H1 (cell line): ENCODE measurements at regions not wholly inside any gene's neighbourhood (a gene's known extent, or its start where the extent isn't known, plus 50 kb on each side); places are given as distances from the start of the nearest gene placed in this dataset.

ENCODE experiments used
- CTCF ChIA-PET: fragments of 300-600 bp; sonication (Branson Sonifier 250); formaldehyde crosslinking; loops from one replicate; lab custom pipeline; 2021; ENCODE audit not compliant: partially characterized antibody; lab: Charles Lee
- POLR2A ChIA-PET: fragments of 300-600 bp; sonication (Branson Sonifier 250); formaldehyde crosslinking; loops from one replicate; lab custom pipeline; 2021; ENCODE audit warnings: inconsistent platforms; ENCODE audit not compliant: partially characterized antibody; lab: Charles Lee
- DNase-seq, 2 experiments: peaks; one replicate each; pipeline versions ENCODE4 v3.0.0 to v3.0.0-alpha.2; 2010 to 2022; ENCODE audit warnings: low spot score in 2 of 2, low read depth in 1 of 2, mixed read lengths in 1 of 2
- FAIRE-seq: peaks from 2 replicates; lab custom pipeline; 2011; peaks lifted over from hg19 to GRCh38; lab: Jason Lieb, UNC
- H2AFZ ChIP-seq: 2 replicates; pipeline ENCODE4 v1.8.1; 2012; ENCODE audit warnings: low read length, inconsistent platforms
- H2AK5ac ChIP-seq: 2 replicates; pipeline ENCODE4 v1.6.1; 2013; ENCODE audit warnings: low read depth, low read length
- H2BK120ac ChIP-seq: replicated peaks from 2 replicates; pipeline ENCODE3; 2013; ENCODE audit warnings: low read depth, low read length, inconsistent platforms
- H2BK12ac ChIP-seq: 2 replicates; pipeline ENCODE4 v1.6.1; 2013; ENCODE audit warnings: low read depth, low read length
- H2BK15ac ChIP-seq: 2 replicates; pipeline ENCODE4 v1.6.1; 2013; ENCODE audit warnings: low read length
- H2BK20ac ChIP-seq: 2 replicates; pipeline ENCODE4 v1.6.1; 2013; ENCODE audit warnings: low read length
- H2BK5ac ChIP-seq: 2 replicates; pipeline ENCODE4 v1.6.1; 2013; ENCODE audit warnings: low read depth, low read length
- H3K14ac ChIP-seq: 2 replicates; pipeline ENCODE4 v1.6.1; 2013; ENCODE audit warnings: inconsistent platforms; ENCODE audit not compliant: insufficient read length
- H3K18ac ChIP-seq: 2 replicates; pipeline ENCODE4 v1.6.1; 2013; ENCODE audit warnings: low read length; ENCODE audit errors: extremely low read depth
- H3K23ac ChIP-seq: 2 replicates; pipeline ENCODE4 v1.6.1; 2013; ENCODE audit warnings: inconsistent platforms; ENCODE audit not compliant: insufficient read length
- H3K23me2 ChIP-seq: 2 replicates; pipeline ENCODE4 v1.6.1; 2013; ENCODE audit warnings: low read depth, low read length
- H3K27ac ChIP-seq: 2 replicates; pipeline ENCODE4 v1.6.1; 2011; ENCODE audit warnings: low read depth, low read length, inconsistent platforms
- H3K27me3 ChIP-seq, 4 experiments: replicated peaks in 1 of 4; 1 replicate in 1 of 4; 2 replicates in 3 of 4; pipeline versions ENCODE4 v1.6.1 to v1.8.1; 2011 to 2013; ENCODE audit warnings: low read length in 3 of 4, mild to moderate bottlenecking in 3 of 4, inconsistent platforms in 2 of 4, mixed read lengths in 2 of 4, moderate library complexity in 1 of 4; ENCODE audit not compliant: control insufficient read depth in 3 of 4, insufficient read depth in 3 of 4; ENCODE audit errors: extremely low read depth in 1 of 4
- H3K36me3 ChIP-seq, 4 experiments: 2 replicates each; pipeline versions ENCODE4 v1.6.1 to v1.8.1; 2011 to 2013; ENCODE audit warnings: mild to moderate bottlenecking in 4 of 4, low read length in 3 of 4, moderate library complexity in 2 of 4, control low read depth in 1 of 4, inconsistent platforms in 1 of 4; ENCODE audit not compliant: insufficient read depth in 4 of 4, control insufficient read depth in 2 of 4
- H3K4ac ChIP-seq: replicated peaks from 2 replicates; pipeline ENCODE3; 2013; ENCODE audit warnings: low read length, low read depth, mixed read lengths, inconsistent platforms; ENCODE audit not compliant: insufficient read length
- H3K4me1 ChIP-seq, 4 experiments: replicated peaks in 1 of 4; 1 replicate in 1 of 4; 2 replicates in 3 of 4; pipeline versions ENCODE4 v1.6.1 to v1.8.1; 2011 to 2013; ENCODE audit warnings: low read length in 3 of 4, inconsistent platforms in 2 of 4, mixed read lengths in 1 of 4; ENCODE audit not compliant: insufficient read depth in 4 of 4, control insufficient read depth in 3 of 4
- H3K4me2 ChIP-seq, 2 experiments: 2 replicates each; pipeline versions ENCODE4 v1.6.1 to v1.8.1; 2011 to 2013; ENCODE audit warnings: low read depth in 2 of 2, low read length in 2 of 2, control low read depth in 1 of 2, inconsistent platforms in 1 of 2, mild to moderate bottlenecking in 1 of 2; ENCODE audit not compliant: insufficient read depth in 1 of 2
- H3K4me3 ChIP-seq, 4 experiments: fragments of 200-600, 300-600 bp in 1 of 4; sonication (generic), shearing (Covaris generic), sonication (Bioruptor Twin) in 1 of 4; 2 replicates each; pipeline versions ENCODE4 v1.5.1 to v1.8.1; 2011 to 2016; ENCODE audit warnings: low read length in 4 of 4, low read depth in 3 of 4, control low read depth in 2 of 4, inconsistent platforms in 2 of 4, mild to moderate bottlenecking in 2 of 4, mixed read lengths in 1 of 4, moderate library complexity in 1 of 4; ENCODE audit not compliant: insufficient read depth in 2 of 4; ENCODE audit errors: extremely low read depth in 1 of 4
- H3K56ac ChIP-seq: replicated peaks from 2 replicates; pipeline ENCODE3; 2013; ENCODE audit warnings: low read depth, mild to moderate bottlenecking, mixed read lengths, low read length, inconsistent platforms; ENCODE audit not compliant: insufficient read length
- H3K79me1 ChIP-seq: 2 replicates; pipeline ENCODE4 v1.6.1; 2013; ENCODE audit warnings: low read depth, low read length, control low read depth
- H3K79me2 ChIP-seq, 2 experiments: 2 replicates each; pipeline versions ENCODE4 v1.6.1 to v1.8.1; 2012 to 2013; ENCODE audit warnings: low read length in 2 of 2, mild to moderate bottlenecking in 2 of 2, inconsistent platforms in 1 of 2; ENCODE audit not compliant: insufficient read depth in 2 of 2, control insufficient read depth in 1 of 2
- H3K9ac ChIP-seq, 4 experiments: replicated peaks in 1 of 4; 1 replicate in 1 of 4; 2 replicates in 3 of 4; pipeline versions ENCODE4 v1.6.1 to v1.8.1; 2011 to 2013; ENCODE audit warnings: low read depth in 3 of 4, low read length in 3 of 4, control low read depth in 2 of 4, mild to moderate bottlenecking in 2 of 4, moderate library complexity in 2 of 4, inconsistent platforms in 1 of 4; ENCODE audit errors: extremely low read depth in 1 of 4
- H3K9me3 ChIP-seq, 2 experiments: 2 replicates each; pipeline versions ENCODE4 v1.6.1 to v1.8.1; 2012 to 2013; ENCODE audit warnings: mild to moderate bottlenecking in 2 of 2, moderate library complexity in 2 of 2, control low read depth in 1 of 2, inconsistent platforms in 1 of 2, low read depth in 1 of 2, low read length in 1 of 2, mixed read lengths in 1 of 2; ENCODE audit not compliant: insufficient read depth in 2 of 2
- H4K20me1 ChIP-seq, 2 experiments: replicated peaks in 1 of 2; 2 replicates each; pipeline versions ENCODE3 to v1.8.1; 2011 to 2013; ENCODE audit warnings: inconsistent platforms in 2 of 2, low read length in 2 of 2, mild to moderate bottlenecking in 1 of 2; ENCODE audit not compliant: insufficient read depth in 2 of 2, control insufficient read depth in 1 of 2
- H4K5ac ChIP-seq: 2 replicates; pipeline ENCODE4 v1.6.1; 2013; ENCODE audit warnings: low read length, low read depth, mixed read lengths, inconsistent platforms; ENCODE audit not compliant: insufficient read length
- H4K8ac ChIP-seq: 2 replicates; pipeline ENCODE4 v1.8.0; 2013; ENCODE audit warnings: mild to moderate bottlenecking, moderate library complexity, low read length, inconsistent platforms; ENCODE audit not compliant: insufficient read depth; ENCODE audit errors: extremely low read depth
- H4K91ac ChIP-seq: replicated peaks from 2 replicates; pipeline ENCODE3; 2013; ENCODE audit warnings: low read length, mixed read lengths, inconsistent platforms; ENCODE audit not compliant: insufficient read length
- ASH2L ChIP-seq: fragments of 200-600, 300-600 bp; sonication (generic); IDR thresholded peaks from one replicate; pipeline ENCODE4 v1.7.1; 2017; ENCODE audit warnings: low read length
- BCL11A ChIP-seq, 2 experiments: IDR thresholded peaks; one replicate each; pipeline ENCODE4 v1.6.1; 2011; ENCODE audit warnings: low read depth in 2 of 2, low read length in 2 of 2, mild to moderate bottlenecking in 2 of 2
- CHD2 ChIP-seq: IDR thresholded peaks from 2 replicates; pipeline ENCODE4 v1.6.1; 2012; ENCODE audit warnings: low read length, improper control_type of control experiment
- GTF2F1 ChIP-seq: IDR thresholded peaks from 2 replicates; pipeline ENCODE4 v1.6.1; 2012; ENCODE audit warnings: low read depth, low read length, improper control_type of control experiment, borderline replicate concordance
- HDAC6 ChIP-seq: IDR thresholded peaks from one replicate; pipeline ENCODE4 v1.7.1; 2012; ENCODE audit warnings: low read depth, mild to moderate bottlenecking, inconsistent platforms, low read length, moderate library complexity
- PHF8 ChIP-seq: fragments of 200-600 bp; sonication (generic); conservative IDR thresholded peaks from 2 replicates; pipeline ENCODE4 v1.7.1; 2012; ENCODE audit warnings: low read depth, mild to moderate bottlenecking, inconsistent platforms, low read length, moderate library complexity
- RBBP5 ChIP-seq: IDR thresholded peaks from 2 replicates; pipeline ENCODE4 v1.7.1; 2012; ENCODE audit warnings: low read depth, mild to moderate bottlenecking, inconsistent platforms, low read length, moderate library complexity, borderline replicate concordance
- RNF2 ChIP-seq: fragments of 200-900, 300-1000 bp; sonication (generic); IDR thresholded peaks from 2 replicates; pipeline ENCODE4 v1.7.1; 2016; ENCODE audit warnings: borderline replicate concordance, low read depth, mild to moderate bottlenecking, antibody characterized with exemption, low read length; ENCODE audit not compliant: poor library complexity, severe bottlenecking; ENCODE audit errors: missing control alignments
- SAP30 ChIP-seq: fragments of 300-600 bp; sonication (generic); IDR thresholded peaks from 2 replicates; pipeline ENCODE4 v1.7.1; 2012; ENCODE audit warnings: low read length, moderate library complexity, mild to moderate bottlenecking, inconsistent platforms; ENCODE audit not compliant: insufficient read depth, insufficient replicate concordance
- SIRT6 ChIP-seq: IDR thresholded peaks from one replicate; pipeline ENCODE4 v1.7.1; 2012; ENCODE audit warnings: low read length, inconsistent platforms
- SP4 ChIP-seq: IDR thresholded peaks from 2 replicates; pipeline ENCODE4 v1.6.1; 2012; ENCODE audit warnings: low read length, inconsistent platforms
- TAF7 ChIP-seq: optimal IDR thresholded peaks from 2 replicates; pipeline ENCODE3; 2011; ENCODE audit warnings: low read depth, mild to moderate bottlenecking, inconsistent platforms, low read length, moderate library complexity, borderline replicate concordance
- WGBS, 2 experiments: shearing (Covaris generic) in 1 of 2; methylation state at CpG; one replicate each; pipeline versions ENCODE4 v1.1.6 to v1.1.7; 2013 to 2015; ENCODE audit warnings: low lambda C conversion rate in 2 of 2, mixed read lengths in 2 of 2, inconsistent platforms in 1 of 2, low coverage in 1 of 2, missing lambda C conversion rate in 1 of 2; ENCODE audit not compliant: insufficient replicate concordance in 2 of 2, insufficient coverage in 1 of 2, insufficient read length in 1 of 2; ENCODE audit errors: extremely low coverage in 1 of 2, missing lambda C conversion rate in 1 of 2; 5-methylcytosine and 5-hydroxymethylcytosine counted together

DNA sequence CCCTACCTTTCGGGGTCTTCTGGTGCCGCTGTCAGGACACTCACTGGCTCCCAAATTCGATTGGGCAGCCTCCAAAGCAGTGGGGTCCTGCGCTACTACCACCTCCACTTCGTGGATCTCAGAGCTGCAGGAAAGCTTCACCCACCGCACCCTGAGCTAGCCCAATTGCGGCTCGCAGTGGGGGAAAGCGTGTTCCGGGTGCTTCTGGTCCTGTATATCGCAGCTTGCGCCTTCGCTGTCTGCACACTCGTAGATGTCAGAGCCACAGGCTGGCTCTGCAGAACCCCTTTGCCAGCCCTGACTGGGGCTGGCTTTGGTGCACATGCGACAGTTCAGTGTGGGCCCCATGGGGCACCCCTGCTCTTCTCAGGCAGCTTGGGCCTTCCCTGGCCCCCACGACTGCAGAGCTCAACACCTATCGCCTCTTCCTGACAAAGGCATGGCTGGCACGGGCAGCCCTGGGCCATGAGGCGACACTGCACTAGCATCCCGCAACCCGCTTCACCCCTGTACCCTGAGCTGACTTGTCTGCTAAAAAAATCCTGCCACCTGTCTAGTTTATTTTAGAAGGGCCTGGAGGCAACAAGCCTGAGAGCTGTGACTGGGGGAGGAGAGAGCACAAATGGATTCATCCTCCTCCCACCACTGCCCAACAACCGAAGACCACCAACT, 78.7 kb upstream of the ABI1 start:
- no peaks in the 10 kb centered on the region for H3K23me2 ChIP-seq
- no peak overlapping the region for H3K56ac ChIP-seq
- H3K79me2 ChIP-seq: no peaks in the 10 kb centered on the region
- H2AK5ac ChIP-seq: no peak overlapping the region
- no peaks in the 10 kb centered on the region for H3K9me3 ChIP-seq
- peak overlapping the region; percentile 89; the same call in 1 of the 2 replicates for H4K8ac ChIP-seq
- H3K23ac ChIP-seq: no peak overlapping the region
- FAIRE-seq (no peak), DNase-seq (no peak)
- no peaks in the 10 kb centered on the region for H3K79me1 ChIP-seq
- H3K36me3 ChIP-seq: no peaks in the 10 kb centered on the region
- ChIA-PET CTCF (no interaction called here), POLR2A (no interaction called here)
- H3K27me3 ChIP-seq: no peaks in the 10 kb centered on the region
- H3K9ac ChIP-seq: no peak overlapping the region
- no peak overlapping the region for H3K18ac ChIP-seq
- no peak overlapping the region for H2BK5ac ChIP-seq
- H3K4me2 ChIP-seq: no peak overlapping the region
- WGBS, 2 experiments: 84% methylated on average over 20 of the region's 22 CpGs; no CpG with 5 or more reads in 1 of the 2 experiments
- no peak overlapping the region for H3K27ac ChIP-seq
- H3K14ac ChIP-seq: no peak overlapping the region
- no peak overlapping the region for H3K4me3 ChIP-seq
- H4K91ac ChIP-seq: no peak overlapping the region
- H2BK20ac ChIP-seq: no peak overlapping the region
- no peak overlapping the region for H3K4ac ChIP-seq
- H4K5ac ChIP-seq: no peak overlapping the region
- H2BK12ac ChIP-seq: 0 out of 2 replicates have a peak overlapping the region, but pooled peaks have one; percentile 12
- no peak overlapping the region for H2BK120ac ChIP-seq
- H4K20me1 ChIP-seq: peaks cover 0 to 2% of the 10 kb centered on the region in 2 experiments
- no peaks in the 10 kb centered on the region; a peak in 1 of 7 replicates for H3K4me1 ChIP-seq
- no peak overlapping the region; the same call in 1 of the 2 replicates for H2AFZ ChIP-seq
- no peak overlapping the region for H2BK15ac ChIP-seq
- TF ChIP-seq BCL11A (IDR thresholded peaks at IDR 0.05; ENCODE audit: low read depth in 2 of 2, low read length in 2 of 2) (no peak), TAF7 (no peak), SP4 (no peak), HDAC6 (no peak), CHD2 (no peak), GTF2F1 (no peak), SIRT6 (no peak), RNF2 (no peak), RBBP5 (no peak), ASH2L (no peak), SAP30 (no peak), PHF8 (no peak)
